ENCODE measurements at regions not wholly inside any gene's neighbourhood (a gene's known extent, or its start where the extent isn't known, plus 50 kb on each side); places are given as distances from the start of the nearest gene placed in this dataset.
"Not testable (repeated sequence)": the region's sequence is repeated elsewhere in the genome, so short reads cannot be mapped to it uniquely, and the experiment has no call there.

DNA sequence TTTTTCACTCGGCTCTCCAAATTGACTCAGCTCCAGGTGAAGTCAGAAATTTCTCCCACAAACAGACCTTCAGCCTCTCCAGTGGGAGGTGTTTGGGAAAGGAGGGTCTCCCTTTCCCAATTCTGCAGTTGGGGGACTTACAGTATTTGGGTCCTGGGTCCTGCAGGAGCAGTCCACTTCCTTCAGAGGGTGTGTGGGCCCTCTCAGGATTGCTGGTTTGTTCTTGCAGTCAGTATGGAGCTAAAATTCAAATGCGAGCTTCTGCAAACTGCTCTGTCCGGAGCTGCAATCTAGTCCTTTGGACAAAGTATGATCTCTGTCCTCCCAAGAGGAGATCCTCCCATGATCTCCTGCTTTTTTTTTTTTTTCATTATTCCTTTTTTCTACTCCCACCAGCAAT is 87.9 kb upstream of the MSTN start:
- H3K36me3 Mint-ChIP-seq (ENCODE audit: low read depth), result no peaks in the 10 kb centered on the region
- peaks cover 20% of the 10 kb centered on the region for H3K9me3 Mint-ChIP-seq
- no peak for DNase-seq
- H3K4me3 Mint-ChIP-seq, result no peak overlapping the region
- intact Hi-C loops (cut with micrococcal nuclease), result no loop called here
- no peak overlapping the region for H3K27ac Mint-ChIP-seq
- no peaks in the 10 kb centered on the region for H3K4me1 Mint-ChIP-seq
- H3K27me3 Mint-ChIP-seq, result no peaks in the 10 kb centered on the region

GRCh38 chr2:190149908-190150307 is 87.4 kb upstream of the MSTN start:
- no peaks in the 10 kb centered on the region for H3K36me3 Mint-ChIP-seq (ENCODE audit: low read depth)
- H3K4me3 Mint-ChIP-seq, result no peak overlapping the region
- H3K27ac Mint-ChIP-seq, result no peak overlapping the region
- H3K4me1 Mint-ChIP-seq, result no peaks in the 10 kb centered on the region
- peaks cover 20% of the 10 kb centered on the region for H3K9me3 Mint-ChIP-seq
- DNase-seq, result no peak
- intact Hi-C loops (cut with micrococcal nuclease), result no loop called here
- no peaks in the 10 kb centered on the region for H3K27me3 Mint-ChIP-seq

DNA sequence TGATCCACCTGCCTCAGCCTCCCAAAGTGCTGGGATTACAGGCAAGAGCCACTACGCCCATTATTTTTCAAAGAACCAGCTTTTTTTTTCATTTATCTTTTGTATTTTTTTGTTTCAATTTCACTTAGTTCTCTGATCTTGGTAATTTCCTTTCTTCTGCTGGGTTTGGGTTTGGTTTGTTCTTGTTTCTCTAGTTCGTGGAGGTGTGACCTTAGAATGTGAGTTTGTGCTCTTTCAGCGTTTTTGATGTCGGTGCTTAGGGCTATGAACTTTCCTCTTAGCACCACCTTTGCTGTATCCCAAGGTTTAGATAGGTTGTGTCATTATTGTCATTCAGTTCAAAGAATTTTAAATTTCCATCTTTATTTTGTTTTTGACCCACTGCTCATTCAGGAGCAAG is 86.7 kb upstream of the MSTN start:
- Mint-ChIP-seq H3K27me3 (no peaks in the 10 kb centered on the region), H3K27ac (no peak overlapping the region), H3K4me3 (no peak overlapping the region), H3K4me1 (no peaks in the 10 kb centered on the region), H3K9me3 (peaks cover 20% of the 10 kb centered on the region), H3K36me3 (ENCODE audit: low read depth) (no peaks in the 10 kb centered on the region)
- intact Hi-C loops (cut with micrococcal nuclease), result no loop called here
- DNase-seq, result no peak

GRCh38 chr2:190146109-190146508 is 83.6 kb upstream of the MSTN start:
- intact Hi-C loops (cut with micrococcal nuclease); H3K36me3 Mint-ChIP-seq (ENCODE audit: low read depth): not testable (repeated sequence)

GRCh38 chr2:190140474-190140873 is 77.9 kb upstream of the MSTN start:
- intact Hi-C loops (cut with micrococcal nuclease); H3K4me1 Mint-ChIP-seq; H3K36me3 Mint-ChIP-seq (ENCODE audit: low read depth); H3K27me3 Mint-ChIP-seq; H3K27ac Mint-ChIP-seq; H3K9me3 Mint-ChIP-seq; H3K4me3 Mint-ChIP-seq; DNase-seq: not testable (repeated sequence)

More at GRCh38 chr2:190146109-190146508, 83.6 kb upstream of the MSTN start:
- not testable (repeated sequence) for H3K4me3 Mint-ChIP-seq, H3K27ac Mint-ChIP-seq, DNase-seq, H3K27me3 Mint-ChIP-seq, H3K4me1 Mint-ChIP-seq
- H3K9me3 Mint-ChIP-seq, result peaks cover 25% of the 10 kb centered on the region

DNA sequence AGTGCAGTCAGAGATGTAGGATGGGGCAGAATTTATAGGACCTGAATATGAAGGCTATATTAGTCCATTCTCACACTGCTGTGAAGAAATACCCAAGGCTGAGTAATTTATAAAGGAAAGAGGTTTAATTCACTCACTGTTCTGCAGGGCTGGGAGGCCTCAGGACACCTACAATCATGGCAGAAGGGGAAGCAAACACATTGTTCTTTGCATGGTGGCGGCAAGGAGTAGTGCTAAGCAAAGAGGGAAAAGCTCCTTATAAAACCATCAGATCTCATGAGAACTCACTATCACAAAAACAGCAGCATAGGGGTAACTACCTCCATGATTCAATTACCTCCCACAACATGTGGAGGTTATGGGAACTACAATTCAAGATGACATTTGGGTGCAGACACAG is 76.8 kb upstream of the MSTN start:
- DNase-seq, result no peak
- intact Hi-C loops (cut with micrococcal nuclease), result no loop called here
- Mint-ChIP-seq H3K4me1 (no peaks in the 10 kb centered on the region), H3K27ac (no peak overlapping the region), H3K4me3 (no peak overlapping the region), H3K9me3 (peaks cover 9% of the 10 kb centered on the region), H3K27me3 (peaks cover 2% of the 10 kb centered on the region), H3K36me3 (ENCODE audit: low read depth) (no peaks in the 10 kb centered on the region)

DNA sequence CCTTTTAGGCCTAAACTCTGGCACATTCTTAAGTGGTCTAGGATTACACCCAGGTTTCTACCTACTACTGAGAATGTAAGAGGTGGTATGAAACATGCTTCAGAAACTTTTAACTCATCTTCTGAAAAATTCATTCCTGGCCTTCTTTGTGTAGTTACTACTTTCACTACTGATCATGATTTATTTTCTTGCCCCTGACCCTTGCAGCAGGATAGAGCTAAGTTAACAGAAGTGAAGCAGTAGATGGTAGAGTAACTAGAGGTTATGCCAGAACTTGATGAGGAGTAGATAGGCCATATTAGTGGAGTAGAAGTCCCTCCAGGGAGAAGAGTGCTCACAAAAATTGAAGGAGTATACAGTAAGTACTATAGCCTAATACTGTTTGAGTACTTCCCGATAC is 75.5 kb upstream of the MSTN start:
- H3K4me1 Mint-ChIP-seq, result no peaks in the 10 kb centered on the region
- DNase-seq, result no peak
- no peak overlapping the region for H3K27ac Mint-ChIP-seq
- intact Hi-C loops (cut with micrococcal nuclease), result no loop called here
- H3K27me3 Mint-ChIP-seq, result peaks cover 2% of the 10 kb centered on the region
- H3K9me3 Mint-ChIP-seq, result peaks cover 9% of the 10 kb centered on the region
- H3K36me3 Mint-ChIP-seq (ENCODE audit: low read depth), result no peaks in the 10 kb centered on the region
- H3K4me3 Mint-ChIP-seq, result no peak overlapping the region

- intact Hi-C loops (cut with micrococcal nuclease), result no loop called here
- H3K27me3 Mint-ChIP-seq, result peaks cover 2% of the 10 kb centered on the region
- no peaks in the 10 kb centered on the region for H3K36me3 Mint-ChIP-seq (ENCODE audit: low read depth)
- no peak overlapping the region for H3K4me3 Mint-ChIP-seq
- H3K9me3 Mint-ChIP-seq, result peaks cover 9% of the 10 kb centered on the region
- H3K27ac Mint-ChIP-seq, result no peak overlapping the region
- no peak for DNase-seq
- no peaks in the 10 kb centered on the region for H3K4me1 Mint-ChIP-seq
Measured at GRCh38 chr2:190137561-190137960, 75.0 kb upstream of the MSTN start.

GRCh38 chr2:190136825-190137224 is 74.3 kb upstream of the MSTN start:
- intact Hi-C loops (cut with micrococcal nuclease), result no loop called here
- Mint-ChIP-seq H3K4me1 (no peaks in the 10 kb centered on the region), H3K36me3 (ENCODE audit: low read depth) (no peaks in the 10 kb centered on the region), H3K9me3 (peaks cover 9% of the 10 kb centered on the region), H3K4me3 (no peak overlapping the region), H3K27ac (no peak overlapping the region), H3K27me3 (peaks cover 2% of the 10 kb centered on the region)
- DNase-seq, result no peak

- Mint-ChIP-seq H3K4me3 (no peak overlapping the region), H3K27me3 (peaks cover 2% of the 10 kb centered on the region), H3K9me3 (peaks cover 6% of the 10 kb centered on the region), H3K36me3 (ENCODE audit: low read depth) (no peaks in the 10 kb centered on the region), H3K4me1 (no peaks in the 10 kb centered on the region), H3K27ac (no peak overlapping the region)
- intact Hi-C loops (cut with micrococcal nuclease), result no loop called here
- no peak for DNase-seq
Measured at GRCh38 chr2:190136259-190136658, 73.7 kb upstream of the MSTN start.

- intact Hi-C loops (cut with micrococcal nuclease), result no loop called here
- H3K4me3 Mint-ChIP-seq, result no peak overlapping the region
- no peaks in the 10 kb centered on the region for H3K9me3 Mint-ChIP-seq
- DNase-seq, result no peak
- H3K27ac Mint-ChIP-seq, result no peak overlapping the region
- H3K27me3 Mint-ChIP-seq, result no peaks in the 10 kb centered on the region
- no peaks in the 10 kb centered on the region for H3K36me3 Mint-ChIP-seq (ENCODE audit: low read depth)
- no peaks in the 10 kb centered on the region for H3K4me1 Mint-ChIP-seq
Measured at GRCh38 chr2:190129421-190130199, 67.1 kb upstream of the MSTN start.

- DNase-seq, result no peak
- H3K27ac Mint-ChIP-seq, result no peak overlapping the region
- H3K27me3 Mint-ChIP-seq, result no peaks in the 10 kb centered on the region
- H3K4me3 Mint-ChIP-seq, result no peak overlapping the region
- H3K36me3 Mint-ChIP-seq (ENCODE audit: low read depth), result no peaks in the 10 kb centered on the region
- H3K4me1 Mint-ChIP-seq, result no peaks in the 10 kb centered on the region
- no peaks in the 10 kb centered on the region for H3K9me3 Mint-ChIP-seq
- intact Hi-C loops (cut with micrococcal nuclease), result no loop called here
Measured at GRCh38 chr2:190127651-190128050, 65.1 kb upstream of the MSTN start.

DNA sequence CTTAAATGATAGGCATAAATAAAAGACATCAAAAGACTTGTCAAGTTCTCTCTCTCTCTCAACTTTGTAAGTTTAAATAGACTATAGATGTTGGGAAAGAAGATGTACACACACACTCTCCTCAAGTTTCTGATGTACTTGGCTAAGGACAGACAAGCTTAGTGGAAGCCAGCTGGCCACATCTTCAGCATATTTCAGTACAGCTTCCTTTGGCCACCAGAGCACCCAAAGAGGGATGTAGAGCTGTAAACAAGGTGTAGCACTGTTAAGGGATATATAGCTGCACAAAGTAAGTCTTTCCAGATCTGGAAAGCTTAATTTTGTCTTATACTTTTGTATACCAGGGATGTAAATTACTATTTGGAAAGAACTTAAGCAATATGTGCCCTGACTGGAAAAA is 64.3 kb upstream of the MSTN start:
- no peak for DNase-seq
- no peaks in the 10 kb centered on the region for H3K27me3 Mint-ChIP-seq
- no peak overlapping the region for H3K27ac Mint-ChIP-seq
- H3K9me3 Mint-ChIP-seq, result no peaks in the 10 kb centered on the region
- H3K36me3 Mint-ChIP-seq (ENCODE audit: low read depth), result no peaks in the 10 kb centered on the region
- intact Hi-C loops (cut with micrococcal nuclease), result no loop called here
- H3K4me3 Mint-ChIP-seq, result no peak overlapping the region
- H3K4me1 Mint-ChIP-seq, result no peaks in the 10 kb centered on the region

GRCh38 chr2:190123956-190124355 is 61.4 kb upstream of the MSTN start:
- Mint-ChIP-seq H3K9me3 (no peaks in the 10 kb centered on the region), H3K27ac (no peak overlapping the region), H3K36me3 (ENCODE audit: low read depth) (no peaks in the 10 kb centered on the region), H3K4me3 (no peak overlapping the region), H3K4me1 (no peaks in the 10 kb centered on the region), H3K27me3 (no peaks in the 10 kb centered on the region)
- no peak for DNase-seq
- intact Hi-C loops (cut with micrococcal nuclease), result no loop called here

- Mint-ChIP-seq H3K27me3 (no peaks in the 10 kb centered on the region), H3K4me3 (no peak overlapping the region), H3K4me1 (no peaks in the 10 kb centered on the region), H3K27ac (no peak overlapping the region), H3K36me3 (ENCODE audit: low read depth) (no peaks in the 10 kb centered on the region), H3K9me3 (no peaks in the 10 kb centered on the region)
- intact Hi-C loops (cut with micrococcal nuclease), result no loop called here
- no peak for DNase-seq
Measured at GRCh38 chr2:190121971-190122370, 59.4 kb upstream of the MSTN start.
